ENCODE measurements at regions not wholly inside any gene's neighbourhood (a gene's known extent, or its start where the extent isn't known, plus 50 kb on each side); places are given as distances from the start of the nearest gene placed in this dataset.

GRCh38 chr3:15919971-15920370 lies 122.2 kb upstream of the ANKRD28 start:
- H3K4me3 ChIP-seq (ENCODE audit: low read length in 3 of 3): no peak overlapping the region
- no peaks in the 10 kb centered on the region for H3K27me3 ChIP-seq (ENCODE audit: control insufficient read depth, insufficient read depth, low read length)
- no peak overlapping the region for H3K9ac ChIP-seq (ENCODE audit: low read length in 3 of 3)
- no peak for TF ChIP-seq CTCF (IDR thresholded peaks at IDR 0.05; ENCODE audit: borderline replicate concordance, extremely low read depth, insufficient read depth)
- intact Hi-C loops (cut with DNase I): no loop called here
- no peak for FAIRE-seq
- no peak overlapping the region for H3K27ac ChIP-seq (ENCODE audit: low read depth in 2 of 2, low read length in 2 of 2)
- H3K36me3 ChIP-seq (ENCODE audit: control insufficient read depth in 2 of 3, insufficient read depth in 3 of 3, low read length in 3 of 3): no peaks in the 10 kb centered on the region
- no peaks in the 10 kb centered on the region for H3K4me1 ChIP-seq (ENCODE audit: control insufficient read depth in 2 of 3, insufficient read depth in 2 of 3, low read depth in 1 of 3, low read length in 3 of 3)
- H3K9me3 ChIP-seq (ENCODE audit: control insufficient read depth in 2 of 3, insufficient read depth in 1 of 3, low read length in 3 of 3): no peaks in the 10 kb centered on the region
- DNase-seq: no peak

- no peak overlapping the region for H3K9ac ChIP-seq (ENCODE audit: low read length in 3 of 3)
- FAIRE-seq (no peak), DNase-seq (no peak)
- H3K27ac ChIP-seq (ENCODE audit: low read depth in 2 of 2, low read length in 2 of 2): no peak overlapping the region
- no peaks in the 10 kb centered on the region for H3K36me3 ChIP-seq (ENCODE audit: control insufficient read depth in 2 of 3, insufficient read depth in 3 of 3, low read length in 3 of 3)
- H3K27me3 ChIP-seq (ENCODE audit: control insufficient read depth, insufficient read depth, low read length): no peaks in the 10 kb centered on the region
- H3K4me3 ChIP-seq (ENCODE audit: low read length in 3 of 3): no peak overlapping the region
- intact Hi-C loops (cut with DNase I): no loop called here
- no peak for TF ChIP-seq CTCF (IDR thresholded peaks at IDR 0.05; ENCODE audit: borderline replicate concordance, extremely low read depth, insufficient read depth)
- H3K9me3 ChIP-seq (ENCODE audit: control insufficient read depth in 2 of 3, insufficient read depth in 1 of 3, low read length in 3 of 3): no peaks in the 10 kb centered on the region
- H3K4me1 ChIP-seq (ENCODE audit: control insufficient read depth in 2 of 3, insufficient read depth in 2 of 3, low read depth in 1 of 3, low read length in 3 of 3): no peaks in the 10 kb centered on the region
Observed at GRCh38 chr3:15923640-15924405, 126.0 kb upstream of the ANKRD28 start.

DNA sequence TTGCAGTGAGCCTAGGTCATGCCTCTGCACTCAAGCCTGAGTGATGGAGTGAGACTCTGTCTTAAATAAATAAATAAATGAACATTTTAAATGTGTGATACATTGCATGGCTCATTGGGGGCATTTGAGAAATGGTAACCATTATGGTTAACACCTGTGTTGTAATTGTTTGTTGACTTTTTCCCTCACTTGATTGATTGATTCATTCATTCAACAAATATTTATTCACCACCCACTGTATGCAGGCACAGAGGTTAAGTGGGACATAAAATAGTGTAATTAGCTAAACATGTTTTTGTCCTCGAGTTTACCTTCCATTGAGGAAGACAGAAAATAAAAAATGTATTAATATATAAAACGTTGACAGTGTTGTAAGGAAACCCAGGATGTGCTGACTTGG lies 127.1 kb upstream of the ANKRD28 start:
- Histone ChIP-seq H3K4me1 (ENCODE audit: control insufficient read depth in 2 of 3, insufficient read depth in 2 of 3, low read depth in 1 of 3, low read length in 3 of 3) (no peaks in the 10 kb centered on the region), H3K27ac (ENCODE audit: low read depth in 2 of 2, low read length in 2 of 2) (no peak overlapping the region), H3K4me3 (ENCODE audit: low read length in 3 of 3) (no peak overlapping the region), H3K9ac (ENCODE audit: low read length in 3 of 3) (no peak overlapping the region), H3K27me3 (ENCODE audit: control insufficient read depth, insufficient read depth, low read length) (no peaks in the 10 kb centered on the region), H3K9me3 (ENCODE audit: control insufficient read depth in 2 of 3, insufficient read depth in 1 of 3, low read length in 3 of 3) (no peaks in the 10 kb centered on the region), H3K36me3 (ENCODE audit: control insufficient read depth in 2 of 3, insufficient read depth in 3 of 3, low read length in 3 of 3) (no peaks in the 10 kb centered on the region)
- DNase-seq: no peak
- no peak for TF ChIP-seq CTCF (IDR thresholded peaks at IDR 0.05; ENCODE audit: borderline replicate concordance, extremely low read depth, insufficient read depth)
- intact Hi-C loops (cut with DNase I): no loop called here
- no peak for FAIRE-seq

- no peaks in the 10 kb centered on the region for H3K27me3 ChIP-seq (ENCODE audit: control insufficient read depth, insufficient read depth, low read length)
- no peaks in the 10 kb centered on the region for H3K4me1 ChIP-seq (ENCODE audit: control insufficient read depth in 2 of 3, insufficient read depth in 2 of 3, low read depth in 1 of 3, low read length in 3 of 3)
- intact Hi-C loops (cut with DNase I): no loop called here
Observed at GRCh38 chr3:15926871-15927270, 129.1 kb upstream of the ANKRD28 start.

More at GRCh38 chr3:15926871-15927270, 129.1 kb upstream of the ANKRD28 start:
- Histone ChIP-seq H3K9me3 (ENCODE audit: control insufficient read depth in 2 of 3, insufficient read depth in 1 of 3, low read length in 3 of 3) (no peaks in the 10 kb centered on the region), H3K4me3 (ENCODE audit: low read length in 3 of 3) (no peak overlapping the region), H3K9ac (ENCODE audit: low read length in 3 of 3) (no peak overlapping the region), H3K27ac (ENCODE audit: low read depth in 2 of 2, low read length in 2 of 2) (no peak overlapping the region), H3K36me3 (ENCODE audit: control insufficient read depth in 2 of 3, insufficient read depth in 3 of 3, low read length in 3 of 3) (no peaks in the 10 kb centered on the region)
- DNase-seq: no peak
- no peak for TF ChIP-seq CTCF (IDR thresholded peaks at IDR 0.05; ENCODE audit: borderline replicate concordance, extremely low read depth, insufficient read depth)
- no peak for FAIRE-seq

All from kidney (tissue), 13 donors.